HAP-1 (cell line): ENCODE measurements at regions not wholly inside any gene's neighbourhood (a gene's known extent, or its start where the extent isn't known, plus 50 kb on each side); places are given as distances from the start of the nearest gene placed in this dataset.

Source experiments
- DNase-seq, 2 experiments: peaks; one replicate each; pipeline ENCODE4 v3.0.0-alpha.2; 2016 to 2020; ENCODE audit warnings: low spot score in 2 of 2
- H3K27me3 ChIP-seq: fragments of 250-450 bp; sonication (Bioruptor Pico); 2 replicates; pipeline ENCODE4 v1.5.1; 2020; ENCODE audit warnings: low read depth, mild to moderate bottlenecking, moderate library complexity
- H3K36me3 ChIP-seq: fragments of 250-450 bp; sonication (Bioruptor Pico); replicated peaks from 2 replicates; pipeline ENCODE4 v1.5.1; 2020; ENCODE audit warnings: mild to moderate bottlenecking
- H3K4me1 ChIP-seq: fragments of 250-450 bp; sonication (Bioruptor Pico); 2 replicates; pipeline ENCODE4 v1.5.1; 2020; ENCODE audit warnings: mild to moderate bottlenecking
- H3K4me3 ChIP-seq: fragments of 250-450 bp; sonication (Bioruptor Pico); 2 replicates; pipeline ENCODE4 v1.5.1; 2020; ENCODE audit warnings: mild to moderate bottlenecking, moderate library complexity
- H3K9me3 ChIP-seq: fragments of 250-450 bp; sonication (Bioruptor Pico); 2 replicates; pipeline ENCODE4 v1.5.1; 2020; ENCODE audit warnings: mild to moderate bottlenecking, moderate library complexity
- in situ Hi-C: fragments of 300-500 bp; cut with MboI; formaldehyde crosslinking; loops from 3 replicates; pipeline ENCODE4 v1.14.3; 2020; ENCODE audit warnings: low sequenced_read_pairs, inconsistent platforms, mixed read lengths

GRCh38 chr7:46993396-46993795, 588.5 kb downstream of the TNS3 start:
- no peak for DNase-seq
- in situ Hi-C loops: no loop called here
- Histone ChIP-seq H3K27me3 (no peaks in the 10 kb centered on the region), H3K4me1 (no peaks in the 10 kb centered on the region), H3K4me3 (no peak overlapping the region), H3K36me3 (no peaks in the 10 kb centered on the region), H3K9me3 (no peaks in the 10 kb centered on the region)

GRCh38 chr7:46990761-46991160, 591.1 kb downstream of the TNS3 start:
- Histone ChIP-seq H3K9me3 (no peaks in the 10 kb centered on the region), H3K4me1 (no peaks in the 10 kb centered on the region), H3K4me3 (no peak overlapping the region), H3K27me3 (no peaks in the 10 kb centered on the region), H3K36me3 (no peaks in the 10 kb centered on the region)
- in situ Hi-C loops: no loop called here
- DNase-seq: no peak

GRCh38 chr7:46989247-46989646, 592.7 kb downstream of the TNS3 start:
- Histone ChIP-seq H3K36me3 (no peaks in the 10 kb centered on the region), H3K4me1 (no peaks in the 10 kb centered on the region), H3K27me3 (no peaks in the 10 kb centered on the region), H3K4me3 (no peak overlapping the region), H3K9me3 (no peaks in the 10 kb centered on the region)
- in situ Hi-C loops: no loop called here
- DNase-seq: no peak

GRCh38 chr7:46982928-46983327, 599.0 kb downstream of the TNS3 start:
- Histone ChIP-seq H3K4me1 (no peaks in the 10 kb centered on the region), H3K36me3 (no peaks in the 10 kb centered on the region), H3K27me3 (no peaks in the 10 kb centered on the region), H3K9me3 (no peaks in the 10 kb centered on the region), H3K4me3 (no peak overlapping the region)
- no peak for DNase-seq
- in situ Hi-C loops: no loop called here

- in situ Hi-C loops: no loop called here
- Histone ChIP-seq H3K4me1 (no peaks in the 10 kb centered on the region), H3K9me3 (no peaks in the 10 kb centered on the region), H3K27me3 (no peaks in the 10 kb centered on the region), H3K36me3 (no peaks in the 10 kb centered on the region), H3K4me3 (no peak overlapping the region)
- no peak for DNase-seq
These were observed 602.5 kb downstream of the TNS3 start for GRCh38 chr7:46979439-46979838.

- Histone ChIP-seq H3K4me1 (no peaks in the 10 kb centered on the region), H3K36me3 (no peaks in the 10 kb centered on the region), H3K27me3 (no peaks in the 10 kb centered on the region), H3K4me3 (no peak overlapping the region), H3K9me3 (no peaks in the 10 kb centered on the region)
- in situ Hi-C loops: no loop called here
- DNase-seq: no peak
These were observed 606.4 kb downstream of the TNS3 start for GRCh38 chr7:46975493-46975892.

GRCh38 chr7:46972205-46972604, 609.7 kb downstream of the TNS3 start:
- no peaks in the 10 kb centered on the region for H3K4me1 ChIP-seq
- no peak for DNase-seq
- H3K36me3 ChIP-seq: no peaks in the 10 kb centered on the region
- no peak overlapping the region for H3K4me3 ChIP-seq
- no peaks in the 10 kb centered on the region for H3K9me3 ChIP-seq
- no peaks in the 10 kb centered on the region for H3K27me3 ChIP-seq
- in situ Hi-C loops: no loop called here

- H3K36me3 ChIP-seq: no peaks in the 10 kb centered on the region
- no peak overlapping the region for H3K4me3 ChIP-seq
- no peaks in the 10 kb centered on the region for H3K4me1 ChIP-seq
- in situ Hi-C loops: no loop called here
- no peaks in the 10 kb centered on the region for H3K9me3 ChIP-seq
- DNase-seq: no peak
- H3K27me3 ChIP-seq: no peaks in the 10 kb centered on the region
These were observed 611.4 kb downstream of the TNS3 start for GRCh38 chr7:46970476-46970875.

GRCh38 chr7:46970131-46970430, 611.8 kb downstream of the TNS3 start:
- H3K27me3 ChIP-seq: no peaks in the 10 kb centered on the region
- H3K36me3 ChIP-seq: no peaks in the 10 kb centered on the region
- in situ Hi-C loops: no loop called here
- no peak for DNase-seq
- no peaks in the 10 kb centered on the region for H3K9me3 ChIP-seq
- no peaks in the 10 kb centered on the region for H3K4me1 ChIP-seq
- no peak overlapping the region for H3K4me3 ChIP-seq

GRCh38 chr7:46969303-46970130, 612.4 kb downstream of the TNS3 start:
- H3K4me1 ChIP-seq: no peaks in the 10 kb centered on the region
- H3K36me3 ChIP-seq: no peaks in the 10 kb centered on the region
- H3K4me3 ChIP-seq: no peak overlapping the region
- H3K27me3 ChIP-seq: no peaks in the 10 kb centered on the region
- in situ Hi-C loops: no loop called here
- H3K9me3 ChIP-seq: no peaks in the 10 kb centered on the region
- DNase-seq: no peak

- Histone ChIP-seq H3K9me3 (no peaks in the 10 kb centered on the region), H3K36me3 (no peaks in the 10 kb centered on the region), H3K4me3 (no peak overlapping the region), H3K27me3 (no peaks in the 10 kb centered on the region), H3K4me1 (no peaks in the 10 kb centered on the region)
- no peak for DNase-seq
- in situ Hi-C loops: no loop called here
These were observed 613.9 kb downstream of the TNS3 start for GRCh38 chr7:46968003-46968402.

GRCh38 chr7:46963719-46964118, 618.2 kb downstream of the TNS3 start:
- in situ Hi-C loops: no loop called here
- Histone ChIP-seq H3K9me3 (no peaks in the 10 kb centered on the region), H3K36me3 (no peaks in the 10 kb centered on the region), H3K4me1 (no peaks in the 10 kb centered on the region), H3K27me3 (no peaks in the 10 kb centered on the region), H3K4me3 (no peak overlapping the region)
- no peak for DNase-seq

- in situ Hi-C loops: no loop called here
- no peak for DNase-seq
- H3K4me1 ChIP-seq: no peaks in the 10 kb centered on the region
- no peak overlapping the region for H3K4me3 ChIP-seq
- no peaks in the 10 kb centered on the region for H3K9me3 ChIP-seq
- H3K27me3 ChIP-seq: no peaks in the 10 kb centered on the region
- no peaks in the 10 kb centered on the region for H3K36me3 ChIP-seq
These were observed 620.9 kb downstream of the TNS3 start for GRCh38 chr7:46960970-46961369.

GRCh38 chr7:46957195-46957594, 624.7 kb downstream of the TNS3 start:
- DNase-seq: no peak
- no peak overlapping the region for H3K4me3 ChIP-seq
- H3K4me1 ChIP-seq: no peaks in the 10 kb centered on the region
- no peaks in the 10 kb centered on the region for H3K27me3 ChIP-seq
- in situ Hi-C loops: no loop called here
- no peaks in the 10 kb centered on the region for H3K36me3 ChIP-seq
- H3K9me3 ChIP-seq: no peaks in the 10 kb centered on the region

GRCh38 chr7:46955531-46955930, 626.4 kb downstream of the TNS3 start:
- in situ Hi-C loops: no loop called here
- H3K36me3 ChIP-seq: no peaks in the 10 kb centered on the region
- H3K4me3 ChIP-seq: no peak overlapping the region
- DNase-seq: no peak
- H3K27me3 ChIP-seq: no peaks in the 10 kb centered on the region
- no peaks in the 10 kb centered on the region for H3K9me3 ChIP-seq
- no peaks in the 10 kb centered on the region for H3K4me1 ChIP-seq
